ENCODE measurements at regions not wholly inside any gene's neighbourhood (a gene's known extent, or its start where the extent isn't known, plus 50 kb on each side); places are given as distances from the start of the nearest gene placed in this dataset.

- WGBS, 2 experiments (ENCODE audit: extremely low coverage in 1 of 2, insufficient coverage in 1 of 2, insufficient read length in 1 of 2, insufficient replicate concordance in 2 of 2, low coverage in 1 of 2, low lambda C conversion rate in 2 of 2, missing lambda C conversion rate in 1 of 2) = 100% methylated on average over 1 of the region's 1 CpG; no CpG with 5 or more reads in 1 of the 2 experiments
- Histone ChIP-seq H3K27me3 (replicated peaks in 1 of 4; ENCODE audit: control insufficient read depth in 3 of 4, extremely low read depth in 1 of 4, insufficient read depth in 3 of 4, low read length in 3 of 4) (no peaks in the 10 kb centered on the region), H3K4me3 (ENCODE audit: extremely low read depth in 1 of 4, insufficient read depth in 2 of 4, low read depth in 3 of 4, low read length in 4 of 4) (no peak overlapping the region), H4K20me1 (replicated peaks in 1 of 2; ENCODE audit: control insufficient read depth in 1 of 2, insufficient read depth in 2 of 2, low read length in 2 of 2) (no peaks in the 10 kb centered on the region), H3K9ac (replicated peaks in 1 of 4; ENCODE audit: extremely low read depth in 1 of 4, low read depth in 3 of 4, low read length in 3 of 4) (no peak overlapping the region), H3K36me3 (ENCODE audit: control insufficient read depth in 2 of 4, insufficient read depth in 4 of 4, low read length in 3 of 4) (no peaks in the 10 kb centered on the region), H3K4ac (replicated peaks; ENCODE audit: insufficient read length, low read depth, low read length) (no peak overlapping the region), H2AFZ (ENCODE audit: low read length) (no peak overlapping the region), H3K23me2 (ENCODE audit: low read depth, low read length) (no peaks in the 10 kb centered on the region), H3K79me1 (ENCODE audit: low read depth, low read length) (no peaks in the 10 kb centered on the region), H2BK12ac (ENCODE audit: low read depth, low read length) (no peak overlapping the region), H2AK5ac (ENCODE audit: low read depth, low read length) (no peak overlapping the region), H4K5ac (ENCODE audit: insufficient read length, low read depth, low read length) (no peak overlapping the region), H3K4me2 (ENCODE audit: insufficient read depth in 1 of 2, low read depth in 2 of 2, low read length in 2 of 2) (no peak overlapping the region), H3K9me3 (ENCODE audit: insufficient read depth in 2 of 2, low read depth in 1 of 2, low read length in 1 of 2) (no peaks in the 10 kb centered on the region), H2BK20ac (ENCODE audit: low read length) (no peak overlapping the region), H3K79me2 (ENCODE audit: control insufficient read depth in 1 of 2, insufficient read depth in 2 of 2, low read length in 2 of 2) (no peaks in the 10 kb centered on the region), H3K18ac (ENCODE audit: extremely low read depth, low read length) (no peak overlapping the region), H2BK5ac (ENCODE audit: low read depth, low read length) (no peak overlapping the region), H2BK15ac (ENCODE audit: low read length) (no peak overlapping the region), H3K56ac (replicated peaks; ENCODE audit: insufficient read length, low read depth, low read length) (no peak overlapping the region), H4K91ac (replicated peaks; ENCODE audit: insufficient read length, low read length) (no peak overlapping the region), H3K23ac (ENCODE audit: insufficient read length) (no peak overlapping the region), H3K4me1 (replicated peaks in 1 of 4; ENCODE audit: control insufficient read depth in 3 of 4, insufficient read depth in 4 of 4, low read length in 3 of 4) (0 out of 7 replicates have a peak, but pooled peaks cover 0 to 3% (median 0%) of the 10 kb centered on the region in 4 experiments), H3K27ac (ENCODE audit: low read depth, low read length) (no peak overlapping the region), H4K8ac (ENCODE audit: extremely low read depth, insufficient read depth, low read length) (no peak overlapping the region), H3K14ac (ENCODE audit: insufficient read length) (no peak overlapping the region), H2BK120ac (replicated peaks; ENCODE audit: low read depth, low read length) (no peak overlapping the region)
- DNase-seq (ENCODE audit: low read depth in 1 of 2, low spot score in 2 of 2) (no peak), FAIRE-seq (no peak)
- ChIA-PET CTCF (ENCODE audit: partially characterized antibody) (no interaction called here), POLR2A (ENCODE audit: partially characterized antibody) (no interaction called here)
- TF ChIP-seq KDM1A (IDR thresholded peaks at IDR 0.05; ENCODE audit: borderline replicate concordance, low read length) (no peak), RXRA (IDR thresholded peaks at IDR 0.05; ENCODE audit: insufficient read depth, low read depth, low read length) (no peak), BACH1 (IDR thresholded peaks at IDR 0.05; ENCODE audit: low read length) (no peak), USF2 (IDR thresholded peaks at IDR 0.05; ENCODE audit: low read length) (no peak), RFX5 (IDR thresholded peaks at IDR 0.05; ENCODE audit: borderline replicate concordance, low read depth, low read length) (no peak), CBX8 (IDR thresholded peaks at IDR 0.05; ENCODE audit: borderline replicate concordance, low read depth, low read length) (no peak), HDAC6 (IDR thresholded peaks at IDR 0.05; ENCODE audit: low read depth, low read length) (no peak), CBX5 (IDR thresholded peaks at IDR 0.05; ENCODE audit: low read depth, low read length) (no peak), SRF (IDR thresholded peaks at IDR 0.05; ENCODE audit: low read depth, low read length) (no peak), NRF1 (IDR thresholded peaks at IDR 0.05; ENCODE audit: low read depth, low read length) (no peak), CTCF (IDR thresholded peaks at IDR 0.05; ENCODE audit: control extremely low read depth in 1 of 3, insufficient read depth in 1 of 3, low read depth in 1 of 3, low read length in 3 of 3) (no peak), SP4 (IDR thresholded peaks at IDR 0.05; ENCODE audit: low read length) (no peak)
These were observed 320.9 kb upstream of the CDH5 start for GRCh38 chr16:66045626-66046025.

Measured in H1 (cell line).